ENCODE measurements at regions not wholly inside any gene's neighbourhood (a gene's known extent, or its start where the extent isn't known, plus 50 kb on each side); places are given as distances from the start of the nearest gene placed in this dataset.
"Not testable (repeated sequence)": the region's sequence is repeated elsewhere in the genome, so short reads cannot be mapped to it uniquely, and the experiment has no call there.

DNA sequence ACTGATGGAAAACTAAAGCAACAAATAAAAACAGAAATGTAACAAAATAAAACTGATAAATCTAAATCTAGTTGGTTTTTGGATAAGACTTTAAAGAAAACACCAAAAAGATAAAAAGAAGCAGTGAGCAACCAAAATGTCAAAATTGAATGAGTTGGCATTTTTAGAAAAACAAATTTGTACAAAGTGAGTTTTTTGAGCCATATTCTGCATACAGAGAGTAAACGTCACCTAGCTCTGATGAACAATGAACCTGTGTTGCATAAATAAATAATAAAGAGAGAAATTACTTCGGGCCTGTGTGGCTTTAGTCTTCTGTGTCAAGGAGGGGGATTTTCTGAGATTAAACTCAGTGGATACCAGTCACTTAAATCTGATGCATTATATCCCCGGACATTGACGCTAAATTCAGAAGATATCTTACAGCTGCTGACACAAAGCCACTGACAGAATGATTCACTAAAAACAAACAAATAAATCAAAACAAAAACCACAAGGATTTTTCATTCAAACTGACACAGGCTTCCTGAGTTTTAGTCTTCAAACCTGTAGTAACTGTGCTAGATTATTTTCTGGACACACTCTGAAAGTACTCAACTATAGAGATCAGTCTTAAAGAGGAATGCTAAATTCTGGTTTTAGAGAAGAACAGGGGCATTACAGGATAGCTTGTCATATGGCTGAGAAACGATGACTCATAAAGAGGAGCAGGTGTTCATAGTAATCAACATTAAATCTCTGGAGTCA lies 403.5 kb upstream of the ST8SIA4 start:
- no peak for DNase-seq (ENCODE audit: low spot score)
- TF ChIP-seq, protein P1, sequence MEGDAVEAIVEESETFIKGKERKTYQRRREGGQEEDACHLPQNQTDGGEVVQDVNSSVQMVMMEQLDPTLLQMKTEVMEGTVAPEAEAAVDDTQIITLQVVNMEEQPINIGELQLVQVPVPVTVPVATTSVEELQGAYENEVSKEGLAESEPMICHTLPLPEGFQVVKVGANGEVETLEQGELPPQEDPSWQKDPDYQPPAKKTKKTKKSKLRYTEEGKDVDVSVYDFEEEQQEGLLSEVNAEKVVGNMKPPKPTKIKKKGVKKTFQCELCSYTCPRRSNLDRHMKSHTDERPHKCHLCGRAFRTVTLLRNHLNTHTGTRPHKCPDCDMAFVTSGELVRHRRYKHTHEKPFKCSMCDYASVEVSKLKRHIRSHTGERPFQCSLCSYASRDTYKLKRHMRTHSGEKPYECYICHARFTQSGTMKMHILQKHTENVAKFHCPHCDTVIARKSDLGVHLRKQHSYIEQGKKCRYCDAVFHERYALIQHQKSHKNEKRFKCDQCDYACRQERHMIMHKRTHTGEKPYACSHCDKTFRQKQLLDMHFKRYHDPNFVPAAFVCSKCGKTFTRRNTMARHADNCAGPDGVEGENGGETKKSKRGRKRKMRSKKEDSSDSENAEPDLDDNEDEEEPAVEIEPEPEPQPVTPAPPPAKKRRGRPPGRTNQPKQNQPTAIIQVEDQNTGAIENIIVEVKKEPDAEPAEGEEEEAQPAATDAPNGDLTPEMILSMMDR (IDR thresholded peaks at IDR 0.05; ENCODE audit: borderline replicate concordance, control extremely low read depth, extremely low read depth, insufficient read depth, missing control alignments): no peak
- in situ Hi-C loops (cut with MboI; ENCODE audit: low sequenced_read_pairs, unreplicated experiment): no loop called here

DNA sequence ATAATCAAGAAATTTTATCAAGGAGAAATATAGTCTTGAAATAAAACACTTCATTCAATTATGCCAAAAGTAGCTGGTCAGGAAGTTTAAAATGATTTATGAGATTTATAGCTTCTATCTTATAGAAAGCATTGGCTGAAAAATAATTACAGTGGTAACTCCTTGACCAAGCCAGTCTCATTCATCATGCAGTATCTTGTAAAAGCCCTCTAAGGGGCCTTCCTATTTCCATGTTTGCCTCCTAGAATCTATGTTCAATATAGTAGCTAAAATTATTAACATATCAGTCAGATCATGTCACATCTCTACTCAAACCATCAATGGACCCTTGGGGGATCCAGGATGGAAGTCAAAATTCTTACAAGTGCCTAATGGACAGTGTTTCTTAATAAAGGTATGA lies 393.4 kb upstream of the ST8SIA4 start:
- no peak for DNase-seq (ENCODE audit: low spot score)
- TF ChIP-seq, protein P1 (IDR thresholded peaks at IDR 0.05; ENCODE audit: borderline replicate concordance, control extremely low read depth, extremely low read depth, insufficient read depth, missing control alignments): no peak
- in situ Hi-C loops (cut with MboI; ENCODE audit: low sequenced_read_pairs, unreplicated experiment): no loop called here

DNA sequence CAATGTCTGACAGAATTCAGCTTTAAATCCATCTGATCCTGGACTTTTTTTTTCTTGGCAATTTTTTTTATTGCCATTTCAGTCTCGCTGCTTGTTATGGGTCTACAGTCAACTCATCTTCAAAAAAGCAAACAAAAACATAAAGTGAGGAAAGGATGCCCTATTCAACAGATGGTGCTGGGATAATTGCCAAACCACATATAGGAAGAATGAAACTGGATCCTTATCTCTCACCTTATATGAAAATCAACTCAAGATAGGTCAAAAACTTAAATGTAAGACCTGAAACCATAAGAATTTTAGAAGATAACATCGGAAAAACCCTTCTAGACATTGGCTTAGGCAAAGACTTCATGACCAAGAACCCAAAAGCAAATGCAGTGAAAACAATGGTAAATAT lies 389.1 kb upstream of the ST8SIA4 start:
- no peak for DNase-seq (ENCODE audit: low spot score)
- in situ Hi-C loops (cut with MboI; ENCODE audit: low sequenced_read_pairs, unreplicated experiment): no loop called here
- TF ChIP-seq, protein P1 (IDR thresholded peaks at IDR 0.05; ENCODE audit: borderline replicate concordance, control extremely low read depth, extremely low read depth, insufficient read depth, missing control alignments): no peak

DNA sequence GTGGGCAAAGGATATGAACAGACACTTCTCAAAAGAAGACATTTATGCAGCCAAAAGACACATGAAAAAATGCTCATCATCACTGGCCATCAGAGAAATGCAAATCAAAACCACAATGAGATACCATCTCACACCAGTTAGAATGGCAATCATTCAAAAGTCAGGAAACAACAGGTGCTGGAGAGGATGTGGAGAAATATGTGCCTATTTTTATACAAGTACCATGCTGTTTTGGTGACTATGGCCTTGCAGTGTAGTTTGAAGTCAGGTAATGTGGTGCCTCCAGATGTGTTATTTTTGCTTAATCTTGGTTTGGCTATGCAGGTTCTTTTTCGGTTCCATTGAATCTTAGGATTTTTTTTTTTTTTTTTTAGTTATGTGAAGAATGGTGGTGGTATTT lies 387.7 kb upstream of the ST8SIA4 start:
- DNase-seq (ENCODE audit: low spot score); in situ Hi-C loops (cut with MboI; ENCODE audit: low sequenced_read_pairs, unreplicated experiment): not testable (repeated sequence)

DNA sequence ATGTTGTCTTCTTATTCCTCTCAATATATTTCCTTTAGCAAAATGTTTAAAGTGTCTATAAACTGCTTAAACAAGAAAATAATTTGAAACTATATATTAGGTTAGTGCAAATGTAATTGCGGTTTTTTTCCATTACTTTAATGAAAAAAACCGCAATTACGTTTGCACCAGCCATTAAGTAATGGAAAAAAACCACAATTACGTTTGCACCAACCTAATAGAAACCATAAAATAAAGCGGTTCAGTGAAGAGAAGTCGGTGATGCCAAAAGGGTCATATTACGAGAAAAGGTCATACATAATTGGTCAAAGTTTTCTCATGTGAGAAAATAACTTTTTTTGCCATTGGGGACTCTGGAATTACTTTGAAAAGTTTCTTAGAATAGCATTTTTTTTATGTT lies 385.6 kb upstream of the ST8SIA4 start:
- TF ChIP-seq, protein P1 (IDR thresholded peaks at IDR 0.05; ENCODE audit: borderline replicate concordance, control extremely low read depth, extremely low read depth, insufficient read depth, missing control alignments): no peak
- no peak for DNase-seq (ENCODE audit: low spot score)
- in situ Hi-C loops (cut with MboI; ENCODE audit: low sequenced_read_pairs, unreplicated experiment): no loop called here

DNA sequence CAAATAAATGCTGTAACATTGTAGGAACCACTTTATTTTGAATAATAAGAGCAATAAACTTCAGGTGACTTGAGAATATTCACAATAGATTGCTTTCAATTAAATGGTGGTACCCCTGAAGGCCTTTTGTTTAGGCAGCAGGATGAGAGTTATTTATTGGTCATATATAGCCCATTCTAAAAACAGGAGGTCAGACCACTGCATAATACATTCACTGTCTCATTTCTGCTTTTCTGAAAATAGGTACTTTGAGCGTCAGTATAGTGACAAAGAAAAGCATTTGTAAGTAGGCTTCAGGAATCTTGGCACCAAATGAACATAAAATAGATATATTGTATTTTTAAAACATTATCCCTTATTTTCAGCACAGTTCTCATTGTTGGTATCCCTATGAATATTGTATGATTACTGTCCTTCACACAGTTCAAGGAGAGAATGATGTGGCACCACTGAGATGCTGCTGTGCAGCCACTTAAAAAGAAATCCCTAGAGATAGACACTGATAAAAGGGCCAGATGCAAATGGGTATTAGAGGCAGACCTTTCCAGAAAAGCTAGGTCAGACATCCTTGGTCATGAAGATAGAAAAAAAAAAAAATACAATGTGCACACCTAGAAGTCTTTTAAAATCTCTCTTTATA lies 381.8 kb upstream of the ST8SIA4 start:
- DNase-seq (ENCODE audit: low spot score): no peak
- in situ Hi-C loops (cut with MboI; ENCODE audit: low sequenced_read_pairs, unreplicated experiment): no loop called here
- TF ChIP-seq, protein P1 (IDR thresholded peaks at IDR 0.05; ENCODE audit: borderline replicate concordance, control extremely low read depth, extremely low read depth, insufficient read depth, missing control alignments): no peak

DNA sequence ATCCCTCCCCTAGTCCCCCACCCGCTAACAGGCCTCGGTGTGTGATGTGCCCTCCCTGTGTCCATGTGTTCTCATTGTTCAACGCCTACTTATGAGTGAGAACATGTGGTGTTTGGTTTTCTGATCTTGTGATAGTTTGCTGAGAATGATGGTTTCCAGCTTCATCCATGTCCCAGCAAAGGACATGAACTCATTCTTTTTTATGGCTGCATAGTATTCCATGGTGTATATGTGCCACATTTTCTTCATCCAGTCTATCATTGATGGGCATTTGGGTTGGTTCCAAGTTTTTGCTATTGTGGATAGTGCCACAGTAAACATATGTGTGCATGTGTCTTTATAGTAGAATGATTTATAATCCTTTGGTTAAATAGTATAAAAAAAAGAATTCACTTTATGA lies 380.9 kb upstream of the ST8SIA4 start:
- DNase-seq (ENCODE audit: low spot score); in situ Hi-C loops (cut with MboI; ENCODE audit: low sequenced_read_pairs, unreplicated experiment): not testable (repeated sequence)
